ENCODE measurements at regions not wholly inside any gene's neighbourhood (a gene's known extent, or its start where the extent isn't known, plus 50 kb on each side); places are given as distances from the start of the nearest gene placed in this dataset.

DNA sequence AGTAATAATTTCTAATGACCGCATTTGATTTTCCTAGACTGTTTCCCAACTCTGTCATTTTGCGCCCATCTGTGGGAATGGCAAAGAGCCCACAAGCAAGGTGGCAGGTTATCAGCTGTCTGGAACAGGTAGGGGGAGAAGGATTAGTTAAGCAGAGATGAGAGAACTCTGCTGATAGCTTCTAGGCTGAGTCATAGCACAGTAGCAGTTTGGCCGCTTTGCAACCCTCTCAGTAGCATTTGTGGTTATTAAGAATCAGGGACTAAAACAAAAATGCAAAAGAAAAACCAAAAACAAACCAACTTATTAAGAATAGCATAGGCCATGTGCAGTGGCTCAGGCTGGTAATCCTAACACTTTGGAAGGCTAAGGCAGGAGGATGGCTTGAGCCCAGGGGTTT, 602.7 kb upstream of the SORCS1 start (continued):
- TF ChIP-seq CBFB (CRISPR knock-in tag; IDR thresholded peaks at IDR 0.05; ENCODE audit: low read depth): no peak

DNA sequence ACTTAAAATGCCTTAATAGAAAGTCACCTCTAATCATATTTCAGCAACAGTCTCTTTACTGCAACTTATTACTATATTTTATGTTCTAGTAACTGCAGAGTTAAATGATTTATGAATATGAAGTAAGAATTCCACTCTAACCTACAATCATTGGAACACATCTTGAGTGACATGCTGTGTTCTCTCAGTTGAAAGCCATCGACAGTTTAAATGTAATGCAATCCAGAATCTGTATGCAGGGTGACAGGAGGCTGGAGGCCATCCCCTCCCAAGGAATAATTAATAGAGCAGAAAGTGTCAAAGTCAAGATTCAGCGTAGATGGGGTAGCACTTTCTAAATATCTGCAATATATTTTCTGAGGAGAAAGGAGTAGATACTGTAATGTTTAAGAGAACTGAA, 590.3 kb upstream of the SORCS1 start:
- no peak overlapping the region for H3K4me3 Mint-ChIP-seq
- H3K27ac Mint-ChIP-seq: no peak overlapping the region
- no peaks in the 10 kb centered on the region for H3K27me3 Mint-ChIP-seq (ENCODE audit: low read depth)
- no peak for ATAC-seq
- ChIA-PET CTCF (no interaction called here), POLR2A (no interaction called here)
- H3K36me3 Mint-ChIP-seq: no peaks in the 10 kb centered on the region
- no peak for DNase-seq (ENCODE audit: low spot score)
- peaks cover 7% of the 10 kb centered on the region for H3K9me3 Mint-ChIP-seq
- 0 out of 2 replicates have a peak, but pooled peaks cover 4% of the 10 kb centered on the region for H3K4me1 Mint-ChIP-seq
- TF ChIP-seq HMGA2 (CRISPR knock-in tag; IDR thresholded peaks at IDR 0.05) (no peak), ATF3 (CRISPR knock-in tag; conservative IDR thresholded peaks at IDR 0.05) (no peak), SOX15 (CRISPR knock-in tag; IDR thresholded peaks at IDR 0.05) (no peak), MXD4 (CRISPR knock-in tag; IDR thresholded peaks at IDR 0.05; ENCODE audit: borderline replicate concordance) (no peak), STAT6 (CRISPR knock-in tag; conservative IDR thresholded peaks at IDR 0.05; ENCODE audit: low read depth) (no peak), GABPB1 (CRISPR knock-in tag; IDR thresholded peaks at IDR 0.05) (no peak), E2F5 (CRISPR knock-in tag; IDR thresholded peaks at IDR 0.05) (no peak), FOXJ3 (CRISPR knock-in tag; IDR thresholded peaks at IDR 0.05; ENCODE audit: borderline replicate concordance) (no peak), NR3C1 (CRISPR knock-in tag; conservative IDR thresholded peaks at IDR 0.05; ENCODE audit: low read depth) (no peak), ZNF219 (CRISPR knock-in tag; IDR thresholded peaks at IDR 0.05; ENCODE audit: borderline replicate concordance) (no peak), CREM (CRISPR knock-in tag; IDR thresholded peaks at IDR 0.05) (no peak), SMAD4 (CRISPR knock-in tag; IDR thresholded peaks at IDR 0.05) (no peak), USF1 (CRISPR knock-in tag; IDR thresholded peaks at IDR 0.05) (no peak)
- TF ChIP-seq, protein P1, sequence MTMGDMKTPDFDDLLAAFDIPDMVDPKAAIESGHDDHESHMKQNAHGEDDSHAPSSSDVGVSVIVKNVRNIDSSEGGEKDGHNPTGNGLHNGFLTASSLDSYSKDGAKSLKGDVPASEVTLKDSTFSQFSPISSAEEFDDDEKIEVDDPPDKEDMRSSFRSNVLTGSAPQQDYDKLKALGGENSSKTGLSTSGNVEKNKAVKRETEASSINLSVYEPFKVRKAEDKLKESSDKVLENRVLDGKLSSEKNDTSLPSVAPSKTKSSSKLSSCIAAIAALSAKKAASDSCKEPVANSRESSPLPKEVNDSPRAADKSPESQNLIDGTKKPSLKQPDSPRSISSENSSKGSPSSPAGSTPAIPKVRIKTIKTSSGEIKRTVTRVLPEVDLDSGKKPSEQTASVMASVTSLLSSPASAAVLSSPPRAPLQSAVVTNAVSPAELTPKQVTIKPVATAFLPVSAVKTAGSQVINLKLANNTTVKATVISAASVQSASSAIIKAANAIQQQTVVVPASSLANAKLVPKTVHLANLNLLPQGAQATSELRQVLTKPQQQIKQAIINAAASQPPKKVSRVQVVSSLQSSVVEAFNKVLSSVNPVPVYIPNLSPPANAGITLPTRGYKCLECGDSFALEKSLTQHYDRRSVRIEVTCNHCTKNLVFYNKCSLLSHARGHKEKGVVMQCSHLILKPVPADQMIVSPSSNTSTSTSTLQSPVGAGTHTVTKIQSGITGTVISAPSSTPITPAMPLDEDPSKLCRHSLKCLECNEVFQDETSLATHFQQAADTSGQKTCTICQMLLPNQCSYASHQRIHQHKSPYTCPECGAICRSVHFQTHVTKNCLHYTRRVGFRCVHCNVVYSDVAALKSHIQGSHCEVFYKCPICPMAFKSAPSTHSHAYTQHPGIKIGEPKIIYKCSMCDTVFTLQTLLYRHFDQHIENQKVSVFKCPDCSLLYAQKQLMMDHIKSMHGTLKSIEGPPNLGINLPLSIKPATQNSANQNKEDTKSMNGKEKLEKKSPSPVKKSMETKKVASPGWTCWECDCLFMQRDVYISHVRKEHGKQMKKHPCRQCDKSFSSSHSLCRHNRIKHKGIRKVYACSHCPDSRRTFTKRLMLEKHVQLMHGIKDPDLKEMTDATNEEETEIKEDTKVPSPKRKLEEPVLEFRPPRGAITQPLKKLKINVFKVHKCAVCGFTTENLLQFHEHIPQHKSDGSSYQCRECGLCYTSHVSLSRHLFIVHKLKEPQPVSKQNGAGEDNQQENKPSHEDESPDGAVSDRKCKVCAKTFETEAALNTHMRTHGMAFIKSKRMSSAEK (CRISPR knock-in tag; IDR thresholded peaks at IDR 0.05; ENCODE audit: borderline replicate concordance): no peak
- TF ChIP-seq, protein P2, sequence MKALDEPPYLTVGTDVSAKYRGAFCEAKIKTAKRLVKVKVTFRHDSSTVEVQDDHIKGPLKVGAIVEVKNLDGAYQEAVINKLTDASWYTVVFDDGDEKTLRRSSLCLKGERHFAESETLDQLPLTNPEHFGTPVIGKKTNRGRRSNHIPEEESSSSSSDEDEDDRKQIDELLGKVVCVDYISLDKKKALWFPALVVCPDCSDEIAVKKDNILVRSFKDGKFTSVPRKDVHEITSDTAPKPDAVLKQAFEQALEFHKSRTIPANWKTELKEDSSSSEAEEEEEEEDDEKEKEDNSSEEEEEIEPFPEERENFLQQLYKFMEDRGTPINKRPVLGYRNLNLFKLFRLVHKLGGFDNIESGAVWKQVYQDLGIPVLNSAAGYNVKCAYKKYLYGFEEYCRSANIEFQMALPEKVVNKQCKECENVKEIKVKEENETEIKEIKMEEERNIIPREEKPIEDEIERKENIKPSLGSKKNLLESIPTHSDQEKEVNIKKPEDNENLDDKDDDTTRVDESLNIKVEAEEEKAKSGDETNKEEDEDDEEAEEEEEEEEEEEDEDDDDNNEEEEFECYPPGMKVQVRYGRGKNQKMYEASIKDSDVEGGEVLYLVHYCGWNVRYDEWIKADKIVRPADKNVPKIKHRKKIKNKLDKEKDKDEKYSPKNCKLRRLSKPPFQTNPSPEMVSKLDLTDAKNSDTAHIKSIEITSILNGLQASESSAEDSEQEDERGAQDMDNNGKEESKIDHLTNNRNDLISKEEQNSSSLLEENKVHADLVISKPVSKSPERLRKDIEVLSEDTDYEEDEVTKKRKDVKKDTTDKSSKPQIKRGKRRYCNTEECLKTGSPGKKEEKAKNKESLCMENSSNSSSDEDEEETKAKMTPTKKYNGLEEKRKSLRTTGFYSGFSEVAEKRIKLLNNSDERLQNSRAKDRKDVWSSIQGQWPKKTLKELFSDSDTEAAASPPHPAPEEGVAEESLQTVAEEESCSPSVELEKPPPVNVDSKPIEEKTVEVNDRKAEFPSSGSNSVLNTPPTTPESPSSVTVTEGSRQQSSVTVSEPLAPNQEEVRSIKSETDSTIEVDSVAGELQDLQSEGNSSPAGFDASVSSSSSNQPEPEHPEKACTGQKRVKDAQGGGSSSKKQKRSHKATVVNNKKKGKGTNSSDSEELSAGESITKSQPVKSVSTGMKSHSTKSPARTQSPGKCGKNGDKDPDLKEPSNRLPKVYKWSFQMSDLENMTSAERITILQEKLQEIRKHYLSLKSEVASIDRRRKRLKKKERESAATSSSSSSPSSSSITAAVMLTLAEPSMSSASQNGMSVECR (CRISPR knock-in tag; IDR thresholded peaks at IDR 0.05; ENCODE audit: borderline replicate concordance): no peak
- TF ChIP-seq, protein P3, sequence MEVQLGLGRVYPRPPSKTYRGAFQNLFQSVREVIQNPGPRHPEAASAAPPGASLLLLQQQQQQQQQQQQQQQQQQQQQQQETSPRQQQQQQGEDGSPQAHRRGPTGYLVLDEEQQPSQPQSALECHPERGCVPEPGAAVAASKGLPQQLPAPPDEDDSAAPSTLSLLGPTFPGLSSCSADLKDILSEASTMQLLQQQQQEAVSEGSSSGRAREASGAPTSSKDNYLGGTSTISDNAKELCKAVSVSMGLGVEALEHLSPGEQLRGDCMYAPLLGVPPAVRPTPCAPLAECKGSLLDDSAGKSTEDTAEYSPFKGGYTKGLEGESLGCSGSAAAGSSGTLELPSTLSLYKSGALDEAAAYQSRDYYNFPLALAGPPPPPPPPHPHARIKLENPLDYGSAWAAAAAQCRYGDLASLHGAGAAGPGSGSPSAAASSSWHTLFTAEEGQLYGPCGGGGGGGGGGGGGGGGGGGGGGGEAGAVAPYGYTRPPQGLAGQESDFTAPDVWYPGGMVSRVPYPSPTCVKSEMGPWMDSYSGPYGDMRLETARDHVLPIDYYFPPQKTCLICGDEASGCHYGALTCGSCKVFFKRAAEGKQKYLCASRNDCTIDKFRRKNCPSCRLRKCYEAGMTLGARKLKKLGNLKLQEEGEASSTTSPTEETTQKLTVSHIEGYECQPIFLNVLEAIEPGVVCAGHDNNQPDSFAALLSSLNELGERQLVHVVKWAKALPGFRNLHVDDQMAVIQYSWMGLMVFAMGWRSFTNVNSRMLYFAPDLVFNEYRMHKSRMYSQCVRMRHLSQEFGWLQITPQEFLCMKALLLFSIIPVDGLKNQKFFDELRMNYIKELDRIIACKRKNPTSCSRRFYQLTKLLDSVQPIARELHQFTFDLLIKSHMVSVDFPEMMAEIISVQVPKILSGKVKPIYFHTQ (CRISPR knock-in tag; IDR thresholded peaks at IDR 0.05): no peak
- TF ChIP-seq, protein P4, sequence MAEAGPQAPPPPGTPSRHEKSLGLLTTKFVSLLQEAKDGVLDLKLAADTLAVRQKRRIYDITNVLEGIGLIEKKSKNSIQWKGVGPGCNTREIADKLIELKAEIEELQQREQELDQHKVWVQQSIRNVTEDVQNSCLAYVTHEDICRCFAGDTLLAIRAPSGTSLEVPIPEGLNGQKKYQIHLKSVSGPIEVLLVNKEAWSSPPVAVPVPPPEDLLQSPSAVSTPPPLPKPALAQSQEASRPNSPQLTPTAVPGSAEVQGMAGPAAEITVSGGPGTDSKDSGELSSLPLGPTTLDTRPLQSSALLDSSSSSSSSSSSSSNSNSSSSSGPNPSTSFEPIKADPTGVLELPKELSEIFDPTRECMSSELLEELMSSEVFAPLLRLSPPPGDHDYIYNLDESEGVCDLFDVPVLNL (CRISPR knock-in tag; IDR thresholded peaks at IDR 0.05; ENCODE audit: borderline replicate concordance, low read depth): no peak

Measured in WTC11 (cell line).